ENCODE measurements at regions not wholly inside any gene's neighbourhood (a gene's known extent, or its start where the extent isn't known, plus 50 kb on each side); places are given as distances from the start of the nearest gene placed in this dataset.

GRCh38 chr9:78612091-78612490 is 315.2 kb downstream of the PSAT1 start:
- TF ChIP-seq POLR2AphosphoS5 (IDR thresholded peaks at IDR 0.05): no peak
- no peak for TF ChIP-seq CTCF (IDR thresholded peaks at IDR 0.05)

All from breast epithelium (tissue), 3 donors.